HFF-Myc (cell line): ENCODE measurements at regions not wholly inside any gene's neighbourhood (a gene's known extent, or its start where the extent isn't known, plus 50 kb on each side); places are given as distances from the start of the nearest gene placed in this dataset.

Experiments used
- DNase-seq: peaks from one replicate; pipeline ENCODE4 v3.0.0-alpha.2; 2011; ENCODE audit warnings: low read depth; ENCODE audit errors: extremely low read depth
- H3K4me3 ChIP-seq: replicated peaks from 2 replicates; pipeline ENCODE4 v1.5.1; 2011; ENCODE audit warnings: low read depth, mild to moderate bottlenecking, control low read depth, low read length
- CTCF ChIP-seq: IDR thresholded peaks from 2 replicates; pipeline ENCODE4 v1.5.1; 2012; ENCODE audit warnings: mild to moderate bottlenecking, low read depth, low read length, control low read depth; ENCODE audit errors: missing control alignments

GRCh38 chr5:176171171-176171760 is 67.0 kb upstream of the SIMC1 start:
- DNase-seq: no peak
- no peak overlapping the region for H3K4me3 ChIP-seq
- no peak for TF ChIP-seq CTCF

- no peak for TF ChIP-seq CTCF
- no peak overlapping the region for H3K4me3 ChIP-seq
- DNase-seq: no peak
Measured at GRCh38 chr5:176172246-176172645, 66.0 kb upstream of the SIMC1 start.

- no peak overlapping the region for H3K4me3 ChIP-seq
- TF ChIP-seq CTCF: no peak
- no peak for DNase-seq
Measured at GRCh38 chr5:176173647-176174046, 64.6 kb upstream of the SIMC1 start.

- no peak for DNase-seq
- TF ChIP-seq CTCF: no peak
- H3K4me3 ChIP-seq: no peak overlapping the region
Measured at GRCh38 chr5:176174345-176175025, 63.7 kb upstream of the SIMC1 start.

GRCh38 chr5:176175101-176175852 is 62.9 kb upstream of the SIMC1 start:
- no peak overlapping the region for H3K4me3 ChIP-seq
- TF ChIP-seq CTCF: no peak
- no peak for DNase-seq

GRCh38 chr5:176176231-176176630 is 62.0 kb upstream of the SIMC1 start:
- no peak overlapping the region for H3K4me3 ChIP-seq
- TF ChIP-seq CTCF: no peak
- no peak for DNase-seq
